ENCODE measurements at regions not wholly inside any gene's neighbourhood (a gene's known extent, or its start where the extent isn't known, plus 50 kb on each side); places are given as distances from the start of the nearest gene placed in this dataset.

DNA sequence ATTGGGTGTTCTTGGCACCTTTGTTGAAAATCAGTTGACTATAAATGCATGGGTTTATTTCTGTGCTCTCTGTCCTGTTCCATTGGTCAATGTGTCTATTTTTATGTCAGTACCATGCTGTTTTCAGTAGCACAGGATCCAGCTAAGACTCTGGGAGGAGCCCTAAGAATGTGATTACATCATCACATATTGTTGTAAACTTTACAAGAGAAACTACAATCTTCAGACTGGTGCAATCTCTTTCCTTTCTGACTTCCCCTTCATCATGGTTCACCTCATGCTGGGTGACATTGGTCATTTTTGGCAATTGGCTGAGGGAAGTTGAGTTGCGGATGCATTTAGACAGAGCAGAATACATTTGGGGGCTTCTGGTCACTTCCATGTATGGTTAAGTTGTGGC lies 88.4 kb downstream of the C21orf91 start:
- Histone ChIP-seq H3K27ac (no peak overlapping the region), H3K4me3 (no peak overlapping the region), H3K9me3 (no peaks in the 10 kb centered on the region), H3K36me3 (no peaks in the 10 kb centered on the region), H3K4me1 (no peaks in the 10 kb centered on the region), H3K27me3 (no peaks in the 10 kb centered on the region)
- DNase-seq (ENCODE audit: extremely low spot score in 2 of 2): no peak
- intact Hi-C loops (cut with DNase I): no loop called here
- TF ChIP-seq POLR2A (IDR thresholded peaks at IDR 0.05) (no peak), POLR2AphosphoS5 (IDR thresholded peaks at IDR 0.05; ENCODE audit: insufficient read depth in 1 of 2, low read depth in 1 of 2) (no peak)
- TF ChIP-seq, protein P1, sequence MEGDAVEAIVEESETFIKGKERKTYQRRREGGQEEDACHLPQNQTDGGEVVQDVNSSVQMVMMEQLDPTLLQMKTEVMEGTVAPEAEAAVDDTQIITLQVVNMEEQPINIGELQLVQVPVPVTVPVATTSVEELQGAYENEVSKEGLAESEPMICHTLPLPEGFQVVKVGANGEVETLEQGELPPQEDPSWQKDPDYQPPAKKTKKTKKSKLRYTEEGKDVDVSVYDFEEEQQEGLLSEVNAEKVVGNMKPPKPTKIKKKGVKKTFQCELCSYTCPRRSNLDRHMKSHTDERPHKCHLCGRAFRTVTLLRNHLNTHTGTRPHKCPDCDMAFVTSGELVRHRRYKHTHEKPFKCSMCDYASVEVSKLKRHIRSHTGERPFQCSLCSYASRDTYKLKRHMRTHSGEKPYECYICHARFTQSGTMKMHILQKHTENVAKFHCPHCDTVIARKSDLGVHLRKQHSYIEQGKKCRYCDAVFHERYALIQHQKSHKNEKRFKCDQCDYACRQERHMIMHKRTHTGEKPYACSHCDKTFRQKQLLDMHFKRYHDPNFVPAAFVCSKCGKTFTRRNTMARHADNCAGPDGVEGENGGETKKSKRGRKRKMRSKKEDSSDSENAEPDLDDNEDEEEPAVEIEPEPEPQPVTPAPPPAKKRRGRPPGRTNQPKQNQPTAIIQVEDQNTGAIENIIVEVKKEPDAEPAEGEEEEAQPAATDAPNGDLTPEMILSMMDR (IDR thresholded peaks at IDR 0.05): no peak

DNA sequence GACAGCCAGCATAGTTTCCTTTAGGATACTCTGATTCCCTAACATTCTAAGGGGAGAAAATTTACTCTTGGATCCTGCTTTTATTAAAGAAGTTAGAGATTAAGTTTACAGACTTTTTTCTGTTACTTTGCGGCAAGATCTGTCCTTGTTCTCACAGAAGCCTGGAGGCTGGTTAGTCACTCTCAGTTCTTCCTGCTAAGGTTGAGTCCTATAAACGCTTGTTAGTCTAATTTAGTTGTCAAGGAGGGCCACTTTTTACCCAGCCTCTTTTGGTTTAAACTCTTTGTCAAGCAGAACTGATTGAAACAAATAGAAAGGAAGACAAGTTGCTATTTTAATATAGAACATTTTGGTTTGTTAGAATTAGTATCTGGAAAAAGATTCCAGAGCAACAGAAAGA lies 89.7 kb downstream of the C21orf91 start:
- TF ChIP-seq POLR2AphosphoS5 (IDR thresholded peaks at IDR 0.05; ENCODE audit: insufficient read depth in 1 of 2, low read depth in 1 of 2) (no peak), POLR2A (IDR thresholded peaks at IDR 0.05) (no peak)
- TF ChIP-seq, protein P1 (IDR thresholded peaks at IDR 0.05): no peak
- H3K9me3 ChIP-seq: no peaks in the 10 kb centered on the region
- intact Hi-C loops (cut with DNase I): no loop called here
- H3K27ac ChIP-seq: no peak overlapping the region
- H3K36me3 ChIP-seq: no peaks in the 10 kb centered on the region
- no peaks in the 10 kb centered on the region for H3K4me1 ChIP-seq
- no peak for DNase-seq (ENCODE audit: extremely low spot score in 2 of 2)
- no peaks in the 10 kb centered on the region for H3K27me3 ChIP-seq
- no peak overlapping the region for H3K4me3 ChIP-seq

DNA sequence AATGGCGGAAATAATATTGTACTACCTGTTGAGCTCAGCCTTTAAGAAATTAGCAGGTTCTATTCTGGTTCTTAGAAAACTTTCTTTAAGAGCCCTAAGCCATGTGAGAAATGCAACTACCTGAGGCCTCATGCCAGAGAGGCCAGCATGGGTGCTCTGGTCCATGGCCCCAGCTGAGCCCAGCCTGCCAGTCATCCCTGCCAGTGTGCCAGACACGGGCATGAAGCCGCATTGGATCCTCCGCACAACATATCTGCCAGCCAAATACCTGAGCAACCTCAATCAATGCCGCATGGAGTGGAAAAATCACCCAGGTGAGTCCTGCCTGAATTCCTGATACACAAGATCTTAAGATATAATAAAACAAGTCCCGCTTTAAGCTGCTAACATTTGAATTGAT lies 91.8 kb downstream of the C21orf91 start:
- Histone ChIP-seq H3K4me3 (no peak overlapping the region), H3K27ac (no peak overlapping the region), H3K4me1 (no peaks in the 10 kb centered on the region), H3K36me3 (no peaks in the 10 kb centered on the region), H3K9me3 (no peaks in the 10 kb centered on the region), H3K27me3 (no peaks in the 10 kb centered on the region)
- intact Hi-C loops (cut with DNase I): no loop called here
- TF ChIP-seq POLR2AphosphoS5 (IDR thresholded peaks at IDR 0.05; ENCODE audit: insufficient read depth in 1 of 2, low read depth in 1 of 2) (no peak), POLR2A (IDR thresholded peaks at IDR 0.05) (no peak)
- TF ChIP-seq, protein P1 (IDR thresholded peaks at IDR 0.05): no peak
- no peak for DNase-seq (ENCODE audit: extremely low spot score in 2 of 2)

DNA sequence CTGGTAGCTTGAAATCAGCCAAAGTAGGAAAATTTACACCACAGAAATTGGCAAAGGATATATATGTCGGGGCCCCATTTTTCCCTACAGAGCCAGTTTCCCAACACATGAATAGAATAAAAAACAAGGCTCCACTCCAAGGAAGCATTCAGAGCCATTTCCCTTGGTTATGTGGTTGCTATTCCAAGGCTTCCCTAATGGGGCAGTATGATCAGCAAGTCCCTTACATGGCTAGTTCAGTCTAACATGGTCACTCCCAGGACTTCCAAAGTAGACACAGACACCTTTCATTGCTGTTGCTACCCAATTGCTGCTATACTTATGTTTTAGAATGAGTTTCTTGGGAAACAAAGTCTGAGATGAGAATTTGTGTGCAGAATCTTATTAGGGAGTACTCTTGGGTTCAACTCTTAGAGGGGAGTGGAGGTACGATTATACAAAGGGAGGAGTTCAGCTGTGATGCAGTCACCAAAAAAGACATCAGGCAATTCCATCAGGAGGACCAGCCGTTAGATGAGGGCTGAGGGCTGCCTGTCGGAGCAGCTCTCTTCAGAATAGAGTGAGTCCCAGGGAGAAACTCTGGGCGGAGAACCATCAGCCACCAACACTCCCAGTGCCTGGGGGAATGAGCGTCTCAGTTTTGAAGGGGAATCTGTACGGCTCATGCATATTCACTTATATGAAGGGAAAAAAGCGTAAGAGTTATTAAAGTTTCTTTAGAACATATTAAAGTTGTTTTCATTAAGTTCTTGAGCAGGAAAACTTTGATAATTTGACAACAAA lies 92.9 kb downstream of the C21orf91 start:
- H3K4me3 ChIP-seq: no peak overlapping the region

DNA sequence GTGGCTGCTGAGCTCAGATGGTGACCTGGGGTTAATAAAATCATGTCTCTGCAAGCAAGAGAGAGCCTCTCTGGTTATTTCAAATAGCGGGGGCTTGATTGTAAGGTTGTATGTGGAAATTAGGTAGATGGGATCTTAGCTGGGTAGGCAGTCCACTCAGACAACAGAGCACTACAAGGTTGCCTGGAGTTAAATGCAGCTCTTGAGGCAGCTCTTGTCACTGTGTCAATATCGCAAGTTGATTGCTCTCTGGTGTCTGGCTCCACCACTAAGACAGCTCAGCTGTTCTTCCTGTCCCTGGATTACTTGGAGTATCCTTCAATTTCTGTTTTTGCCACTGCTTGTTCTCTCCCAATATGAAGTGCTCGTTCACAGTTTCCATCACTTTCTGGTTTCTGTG lies 93.8 kb downstream of the C21orf91 start:
- Histone ChIP-seq H3K27ac (no peak overlapping the region), H3K27me3 (no peaks in the 10 kb centered on the region), H3K36me3 (no peaks in the 10 kb centered on the region), H3K9me3 (no peaks in the 10 kb centered on the region), H3K4me1 (no peaks in the 10 kb centered on the region), H3K4me3 (no peak overlapping the region)
- TF ChIP-seq POLR2A (IDR thresholded peaks at IDR 0.05): no peak
- TF ChIP-seq, protein P1 (IDR thresholded peaks at IDR 0.05): no peak
- intact Hi-C loops (cut with DNase I): no loop called here
- DNase-seq (ENCODE audit: extremely low spot score in 2 of 2): no peak

More for the DNA sequence above, 92.9 kb downstream of the C21orf91 start:
- no peak overlapping the region for H3K27ac ChIP-seq
- H3K9me3 ChIP-seq: no peaks in the 10 kb centered on the region
- no peaks in the 10 kb centered on the region for H3K4me1 ChIP-seq
- TF ChIP-seq, protein P1 (IDR thresholded peaks at IDR 0.05): no peak
- TF ChIP-seq POLR2AphosphoS5 (IDR thresholded peaks at IDR 0.05; ENCODE audit: insufficient read depth in 1 of 2, low read depth in 1 of 2) (no peak), POLR2A (IDR thresholded peaks at IDR 0.05) (no peak)
- H3K27me3 ChIP-seq: no peaks in the 10 kb centered on the region
- intact Hi-C loops (cut with DNase I): no loop called here
- H3K36me3 ChIP-seq: no peaks in the 10 kb centered on the region
- no peak for DNase-seq (ENCODE audit: extremely low spot score in 2 of 2)
